ENCODE measurements at regions not wholly inside any gene's neighbourhood (a gene's known extent, or its start where the extent isn't known, plus 50 kb on each side); places are given as distances from the start of the nearest gene placed in this dataset.

- FAIRE-seq: no peak
- intact Hi-C loops (cut with micrococcal nuclease): no loop called here
- dilution Hi-C loops (cut with MboI; ENCODE audit: extremely low pct_ligation_motif_present, low sequenced_read_pairs): no loop called here
- H3K9me3 ChIP-seq (replicated peaks; ENCODE audit: control insufficient read depth, insufficient read depth, low read length): no peaks in the 10 kb centered on the region
- DNase-seq (ENCODE audit: low read depth, low spot score): no peak
- H3K79me2 ChIP-seq (ENCODE audit: control insufficient read depth, insufficient read depth, low read length): no peaks in the 10 kb centered on the region
- no peaks in the 10 kb centered on the region for H3K27me3 ChIP-seq (ENCODE audit: control insufficient read depth in 2 of 2, insufficient read depth in 2 of 2, low read length in 2 of 2)
- TF ChIP-seq EZH2 (IDR thresholded peaks at IDR 0.05; ENCODE audit: borderline replicate concordance, low read depth, low read length, severe bottlenecking): no peak
- TF ChIP-seq GATA2 (IDR thresholded peaks at IDR 0.05; ENCODE audit: insufficient read depth, insufficient read length, low read depth, low read length): no peak
- TF ChIP-seq CTCF (IDR thresholded peaks at IDR 0.05; ENCODE audit: extremely low read depth in 1 of 2, insufficient read depth in 1 of 2, low read depth in 1 of 2, low read length in 2 of 2): no peak
- TF ChIP-seq JUN (IDR thresholded peaks at IDR 0.05; ENCODE audit: borderline replicate concordance, insufficient read depth, insufficient read length, low read depth): no peak
- TF ChIP-seq MYC (IDR thresholded peaks at IDR 0.05; ENCODE audit: low read depth, low read length): no peak
- no peak for TF ChIP-seq FOS (IDR thresholded peaks at IDR 0.05; ENCODE audit: borderline replicate concordance, insufficient read depth, low read length)
- TF ChIP-seq POLR2AphosphoS5 (IDR thresholded peaks at IDR 0.05; ENCODE audit: insufficient read depth, low read depth, low read length): no peak
- no peak for TF ChIP-seq MAX (IDR thresholded peaks at IDR 0.05; ENCODE audit: insufficient read depth, insufficient read length)
- no peak for TF ChIP-seq POLR2A (IDR thresholded peaks at IDR 0.05; ENCODE audit: low read depth, low read length)
- H3K36me3 ChIP-seq (ENCODE audit: control insufficient read depth in 2 of 2, extremely low read depth in 1 of 2, insufficient read depth in 2 of 2, low read length in 2 of 2): no peaks in the 10 kb centered on the region
- H3K4me1 ChIP-seq (ENCODE audit: control insufficient read depth, extremely low read depth, insufficient read depth, low read length): no peaks in the 10 kb centered on the region
- H3K4me2 ChIP-seq (ENCODE audit: insufficient read depth, low read length): no peak overlapping the region
- H2AFZ ChIP-seq (ENCODE audit: low read depth, low read length): no peak overlapping the region
- H3K9me1 ChIP-seq (replicated peaks; ENCODE audit: control insufficient read depth, extremely low read depth, insufficient read depth, low read length): no peaks in the 10 kb centered on the region
- H3K9ac ChIP-seq (replicated peaks; ENCODE audit: extremely low read depth, insufficient read depth, low read length): no peak overlapping the region
- H4K20me1 ChIP-seq (replicated peaks; ENCODE audit: control insufficient read depth, extremely low read depth, insufficient read depth, low read length): no peaks in the 10 kb centered on the region
- no TSS peak for BruUV-seq (replicated peaks)
- ChIA-PET POLR2A (no interaction called here), CTCF (no interaction called here)
- H3K4me3 ChIP-seq (replicated peaks in 1 of 3; ENCODE audit: insufficient read depth in 1 of 3, low read depth in 1 of 3, low read length in 3 of 3): no peak overlapping the region
- no peak overlapping the region for H3K27ac ChIP-seq (ENCODE audit: insufficient read depth, low read depth, low read length)
Observed at GRCh38 chr5:101539315-101539714, 636.2 kb upstream of the ST8SIA4 start.
